Sciatic nerve (tissue), 2 donors: ENCODE measurements at regions not wholly inside any gene's neighbourhood (a gene's known extent, or its start where the extent isn't known, plus 50 kb on each side); places are given as distances from the start of the nearest gene placed in this dataset.

ENCODE experiments used
- ATAC-seq: fragments of 200-7000 bp; cut with Tn5 transposase; one replicate; pipeline ENCODE4 v1.9.1; 2020; ENCODE audit warnings: mild to moderate bottlenecking, moderate library complexity
- DNase-seq: peaks from one replicate; pipeline ENCODE4 v3.0.0-alpha.2; 2020; ENCODE audit warnings: low spot score
- intact Hi-C: fragments of 100-400 bp; cut with DNase I; formaldehyde crosslinking; loops from one replicate; pipeline ENCODE4 v1.14.2; 2022
- donor health status: DM: no; HTN: no; CAD: no.
- donor health status: DM: no; HTN: no; CAD: no.

DNA sequence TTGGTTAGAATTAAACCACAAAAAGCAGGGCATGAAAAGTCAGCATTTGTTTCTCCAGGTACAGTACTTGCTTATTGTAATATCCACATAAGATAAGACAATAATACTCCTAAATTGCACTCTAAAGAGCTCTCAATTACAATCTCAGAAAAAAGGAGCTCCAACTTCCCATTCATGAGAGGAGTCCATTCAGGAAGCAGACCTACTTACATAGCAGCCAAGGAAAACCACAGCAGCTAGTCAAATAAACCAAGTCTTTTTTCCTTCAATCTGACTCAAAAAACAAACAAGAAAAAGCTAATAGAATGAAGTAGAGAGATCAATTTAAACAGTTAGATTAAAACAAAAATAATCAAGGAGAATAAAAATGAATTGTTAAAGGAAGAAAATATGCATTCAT lies 885.2 kb upstream of the SLITRK6 start:
- intact Hi-C loops = no loop called here
- DNase-seq (no peak), ATAC-seq (no peak)

DNA sequence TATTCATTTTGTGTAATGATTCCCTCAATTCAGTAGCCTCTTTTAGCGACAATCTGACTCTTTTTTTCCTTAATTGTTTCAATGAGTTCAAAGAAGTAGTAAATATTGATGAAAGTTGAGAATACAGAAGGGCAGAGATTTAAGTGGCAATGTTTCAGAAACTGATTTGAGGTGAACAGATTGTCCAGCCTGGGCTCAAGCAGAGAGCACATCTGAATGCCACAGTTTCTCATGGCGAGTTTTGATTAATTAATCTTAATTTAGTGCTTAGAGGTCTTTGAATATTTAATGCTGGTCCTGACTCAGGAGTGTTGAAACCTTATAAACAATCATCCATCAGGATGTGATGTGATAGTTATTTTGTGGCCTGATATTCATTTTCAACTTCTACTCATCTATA lies 890.7 kb upstream of the SLITRK6 start:
- no peak for ATAC-seq
- intact Hi-C loops = no loop called here

DNA sequence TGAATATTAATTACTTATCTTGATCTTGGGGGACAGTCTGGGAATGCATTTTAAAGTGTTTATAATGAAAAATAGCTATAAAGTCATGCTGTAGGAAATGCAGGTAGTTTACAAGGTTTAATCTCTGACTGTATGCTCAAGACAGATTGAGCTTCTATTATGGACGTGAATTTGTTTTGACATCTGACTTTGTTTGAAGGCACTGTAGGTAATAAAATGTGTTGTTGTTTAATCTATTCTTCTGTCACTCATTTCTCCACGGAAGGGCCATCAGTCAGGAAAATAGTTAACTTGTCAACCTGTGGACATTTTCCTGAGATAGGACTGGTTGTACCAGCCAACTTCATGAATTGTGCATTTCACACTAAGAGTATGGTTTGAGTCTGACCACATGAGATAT lies 893.1 kb upstream of the SLITRK6 start:
- intact Hi-C loops = no loop called here
- ATAC-seq (no peak), DNase-seq (no peak)

More for the DNA sequence above, 890.7 kb upstream of the SLITRK6 start:
- DNase-seq = no peak

DNA sequence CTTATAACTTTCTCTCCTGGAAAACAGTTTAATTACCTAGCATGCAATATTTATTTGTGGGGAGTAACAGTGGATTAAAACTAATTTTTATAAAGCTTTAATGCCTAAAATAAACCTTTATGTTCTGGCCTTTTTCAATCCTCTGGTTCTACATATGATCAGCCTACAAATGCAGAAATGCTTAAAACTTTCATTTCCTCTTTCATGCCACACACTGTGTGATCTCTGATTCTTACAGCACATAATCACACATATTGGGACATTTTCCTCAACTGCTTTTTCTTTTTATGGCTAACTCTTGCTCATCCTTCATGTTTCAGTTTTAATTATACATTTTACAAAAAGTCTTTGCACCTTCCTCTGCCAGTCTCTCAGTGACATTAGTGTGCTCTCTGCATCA lies 910.8 kb upstream of the SLITRK6 start:
- intact Hi-C loops = no loop called here
- DNase-seq (no peak), ATAC-seq (no peak)

DNA sequence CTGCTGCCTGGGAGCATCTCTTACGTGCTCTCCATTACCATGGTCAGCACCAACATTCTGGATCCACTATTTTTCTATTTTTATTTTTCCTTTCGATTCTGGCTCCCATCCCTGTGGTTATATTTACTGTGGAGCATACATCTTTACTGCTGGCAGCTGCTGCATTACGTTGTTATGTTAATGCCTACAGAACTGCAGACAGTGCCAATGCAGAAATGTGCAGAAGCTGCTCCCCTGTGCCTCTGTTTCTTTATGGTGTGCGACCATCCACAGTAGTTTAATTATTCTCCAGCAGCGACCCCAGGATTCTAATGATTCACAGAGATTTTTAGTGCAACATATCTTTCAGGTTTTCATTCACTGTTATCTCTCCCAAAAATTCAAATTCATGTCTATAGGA lies 911.7 kb upstream of the SLITRK6 start:
- DNase-seq (no peak), ATAC-seq (no peak)
- intact Hi-C loops = no loop called here

DNA sequence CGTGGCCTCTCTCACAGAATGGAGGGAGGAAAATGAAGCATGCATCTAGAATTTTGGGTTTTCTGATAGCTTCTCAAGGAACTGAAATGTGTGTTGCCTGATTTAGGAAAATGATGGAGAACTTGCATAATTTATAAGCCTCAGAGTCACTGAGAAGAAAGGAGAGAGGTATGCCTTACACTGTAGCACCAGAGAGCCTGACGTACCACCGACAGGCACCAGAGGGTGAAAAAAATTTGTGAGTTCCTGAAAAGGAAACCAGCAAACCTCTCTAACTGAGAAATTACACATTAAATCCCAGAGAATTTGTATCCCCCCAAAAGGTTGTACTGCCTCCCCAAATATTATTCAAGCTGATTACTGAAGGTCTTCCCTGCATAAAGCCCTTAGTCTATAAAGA lies 915.3 kb upstream of the SLITRK6 start:
- intact Hi-C loops = no loop called here
- DNase-seq = no peak
- no peak for ATAC-seq

DNA sequence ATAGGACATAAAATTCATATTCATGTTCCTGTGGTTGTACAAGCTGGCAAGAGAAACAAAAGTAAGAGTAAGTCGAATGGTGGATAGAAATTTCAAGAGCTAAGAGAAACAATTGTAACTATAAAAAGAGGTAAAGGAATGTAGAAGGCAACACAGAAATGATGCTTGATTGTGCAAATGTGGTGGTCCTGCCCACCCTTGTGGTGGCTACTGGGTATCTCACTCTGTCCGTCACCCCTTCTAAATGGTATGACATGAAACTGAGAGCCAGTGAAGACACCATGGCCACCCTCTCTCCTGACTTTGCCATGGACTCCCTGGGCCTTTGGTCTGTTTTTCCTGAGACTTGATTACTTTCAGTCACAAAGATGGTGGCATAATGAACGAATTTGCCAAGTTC lies 925.9 kb upstream of the SLITRK6 start:
- ATAC-seq = no peak
- DNase-seq = no peak
- intact Hi-C loops = no loop called here

DNA sequence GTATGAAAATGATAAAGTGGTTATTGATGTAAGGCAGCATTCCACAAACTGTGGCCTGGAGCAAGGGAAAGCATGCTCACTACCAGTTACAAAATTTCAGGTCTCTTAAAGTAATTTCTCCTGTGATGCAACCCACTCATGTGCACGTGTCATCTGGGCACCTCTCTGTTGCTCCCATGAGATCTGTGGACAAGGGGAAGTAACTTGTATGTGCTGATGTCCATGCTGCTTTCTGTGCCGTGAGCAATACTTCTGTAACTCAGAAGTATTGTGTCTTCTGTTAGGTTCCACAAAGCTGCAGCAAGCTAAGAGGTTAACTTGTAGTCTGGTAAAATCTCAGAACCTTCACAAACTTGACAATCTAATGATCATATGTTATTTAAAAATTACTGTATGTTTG lies 930.0 kb upstream of the SLITRK6 start:
- ATAC-seq (no peak), DNase-seq (no peak)
- intact Hi-C loops = no loop called here

DNA sequence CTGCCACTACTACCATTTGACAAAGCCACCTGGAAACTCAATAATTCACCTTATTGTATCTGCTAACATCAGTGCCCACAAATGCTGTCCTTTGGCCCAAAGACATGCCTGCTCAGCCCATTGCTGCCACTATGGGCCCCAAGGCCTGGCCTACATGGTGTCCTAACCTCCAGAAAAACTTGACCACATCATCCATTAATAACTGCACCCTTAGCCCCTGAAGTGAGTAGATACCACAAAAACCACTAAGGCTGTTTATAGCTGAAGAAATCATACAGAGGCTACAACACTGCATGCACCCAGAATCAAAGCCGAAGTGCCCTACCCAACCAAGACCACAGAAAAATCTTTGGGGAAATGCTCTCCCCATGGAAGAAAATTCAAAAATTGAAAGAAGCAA lies 932.8 kb upstream of the SLITRK6 start:
- intact Hi-C loops = no loop called here
- DNase-seq = no peak
- no peak for ATAC-seq

DNA sequence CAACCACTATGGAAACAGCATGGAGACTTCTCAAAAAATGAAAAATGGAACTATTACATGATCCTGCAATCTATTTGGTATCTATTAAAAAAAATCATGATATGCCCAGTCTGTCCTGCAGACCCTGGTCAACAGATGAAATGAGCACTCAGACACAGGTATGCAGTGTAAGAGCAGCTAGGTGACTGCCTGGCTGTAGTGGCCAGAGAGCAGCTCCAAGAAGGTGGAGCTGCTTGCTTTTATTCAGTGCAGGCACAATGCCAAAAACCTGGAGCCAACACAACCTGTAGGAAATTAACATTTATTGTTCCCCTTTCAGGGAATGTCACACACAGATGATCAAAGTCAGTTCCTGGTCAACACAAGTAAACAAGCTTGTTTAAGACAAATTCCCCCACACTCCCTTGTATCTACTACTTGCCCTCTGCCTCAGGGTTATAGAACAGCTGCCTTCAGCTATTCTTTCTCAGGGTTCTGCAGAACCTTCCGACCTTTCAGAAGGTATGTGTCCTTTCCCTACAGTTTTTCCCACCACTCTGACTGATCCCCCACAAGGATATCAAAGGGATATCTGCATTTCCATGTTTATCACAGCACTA lies 933.7 kb upstream of the SLITRK5 start:
- intact Hi-C loops = no loop called here

DNA sequence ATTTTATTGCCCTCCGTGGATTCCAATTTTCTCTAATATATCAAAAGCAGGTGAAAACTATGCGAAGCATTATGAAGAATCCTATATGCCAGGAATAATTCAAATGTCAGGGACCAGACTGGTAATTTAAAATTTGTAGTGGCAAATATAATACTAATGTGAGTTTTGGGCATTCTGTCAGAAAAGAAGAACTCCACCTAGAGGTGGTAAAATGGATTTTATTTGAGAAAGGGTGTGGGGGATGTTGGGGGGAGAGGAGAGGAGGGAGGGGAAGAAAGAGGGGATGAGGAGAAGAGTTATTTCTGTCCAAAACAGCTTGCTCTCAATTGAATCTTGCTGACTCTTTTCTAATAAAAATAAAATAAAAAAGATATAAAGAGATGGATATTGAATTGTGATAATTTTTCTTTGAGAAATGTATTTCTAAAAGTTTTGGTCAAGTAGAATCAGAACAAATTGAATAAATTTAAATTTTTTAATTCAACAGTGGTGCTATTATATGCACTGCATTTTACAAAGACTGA lies 929.3 kb upstream of the SLITRK5 start:
- DNase-seq = no peak
- intact Hi-C loops = no loop called here
- ATAC-seq = no peak

More for the DNA sequence above, 933.7 kb upstream of the SLITRK5 start:
- DNase-seq (no peak), ATAC-seq (no peak)

DNA sequence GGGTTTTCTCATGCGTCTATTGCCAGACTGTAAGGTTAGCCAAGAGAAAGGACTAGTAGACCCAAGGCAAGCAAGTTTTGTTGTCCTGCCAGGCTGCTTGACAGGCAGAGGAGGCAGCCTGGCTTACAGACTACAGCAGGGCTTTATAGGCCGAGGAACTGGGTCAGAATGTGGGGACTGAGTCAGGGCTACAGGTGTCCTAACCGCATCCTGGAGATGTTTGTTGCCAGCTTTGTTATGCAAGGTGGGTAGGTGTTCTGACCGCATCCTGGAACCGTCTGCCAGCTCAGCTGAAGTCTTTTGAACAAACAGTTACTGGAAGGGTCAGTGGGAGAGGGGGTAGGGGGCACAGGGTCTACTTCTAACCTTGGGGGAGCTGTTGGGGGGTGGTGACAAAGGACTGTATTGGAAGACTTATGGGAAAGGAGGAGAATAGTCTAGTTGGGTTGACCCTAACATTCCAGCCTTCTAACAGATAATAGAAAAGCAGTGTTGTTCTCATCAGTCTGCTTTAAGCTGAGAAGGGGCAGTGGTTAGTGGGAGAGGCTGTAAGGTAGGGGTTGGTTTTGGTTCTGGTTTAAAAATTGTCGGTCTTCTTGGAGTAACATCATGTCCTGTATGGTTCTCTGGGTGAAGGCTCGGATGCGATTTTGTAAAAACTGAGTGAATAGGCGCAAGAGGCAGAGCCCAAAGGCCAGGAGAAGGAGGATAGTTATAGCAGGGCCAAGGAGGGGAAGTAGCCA lies 913.8 kb upstream of the SLITRK5 start:
- no peak for DNase-seq
- no peak for ATAC-seq
- intact Hi-C loops = no loop called here

DNA sequence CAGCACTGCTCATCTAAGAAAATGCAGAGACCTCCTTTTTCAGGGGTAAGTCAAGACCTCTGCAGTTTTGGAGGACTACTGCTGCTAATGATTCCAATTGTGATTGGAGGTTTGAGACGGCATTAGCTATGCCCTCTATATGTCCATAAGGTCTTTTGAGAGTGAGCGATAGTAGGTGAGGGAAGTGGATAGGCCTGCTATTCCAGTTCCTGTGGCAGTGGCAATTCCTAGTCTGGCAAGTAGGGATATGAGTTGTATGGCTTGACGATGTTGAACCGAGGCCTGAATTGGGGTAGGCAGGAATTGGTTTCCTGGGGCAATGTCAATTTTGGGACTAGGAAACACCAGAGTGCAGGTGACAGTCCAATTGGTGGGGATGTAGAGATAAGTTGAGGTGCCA lies 913.1 kb upstream of the SLITRK5 start:
- intact Hi-C loops = no loop called here
- no peak for DNase-seq
- no peak for ATAC-seq

DNA sequence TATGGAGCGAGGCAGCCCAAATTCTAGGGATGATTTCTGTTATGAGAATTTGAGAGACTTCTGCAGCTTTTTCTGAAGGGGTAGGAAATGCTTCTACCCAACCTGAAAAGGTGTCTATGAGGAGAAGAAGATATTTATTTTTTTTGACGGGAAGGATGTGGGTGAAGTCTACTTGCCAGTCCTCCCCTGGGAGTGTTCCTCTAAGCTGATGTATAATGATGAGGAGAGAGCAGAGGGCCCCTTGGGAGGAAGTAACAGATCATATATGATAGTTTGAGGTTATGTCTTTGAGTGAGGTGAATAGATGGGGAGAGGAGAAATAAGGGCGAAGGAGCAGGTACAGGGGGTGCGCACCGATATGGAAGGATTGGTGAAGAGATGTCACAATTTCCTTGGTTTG lies 910.6 kb upstream of the SLITRK5 start:
- intact Hi-C loops = no loop called here
- no peak for DNase-seq

DNA sequence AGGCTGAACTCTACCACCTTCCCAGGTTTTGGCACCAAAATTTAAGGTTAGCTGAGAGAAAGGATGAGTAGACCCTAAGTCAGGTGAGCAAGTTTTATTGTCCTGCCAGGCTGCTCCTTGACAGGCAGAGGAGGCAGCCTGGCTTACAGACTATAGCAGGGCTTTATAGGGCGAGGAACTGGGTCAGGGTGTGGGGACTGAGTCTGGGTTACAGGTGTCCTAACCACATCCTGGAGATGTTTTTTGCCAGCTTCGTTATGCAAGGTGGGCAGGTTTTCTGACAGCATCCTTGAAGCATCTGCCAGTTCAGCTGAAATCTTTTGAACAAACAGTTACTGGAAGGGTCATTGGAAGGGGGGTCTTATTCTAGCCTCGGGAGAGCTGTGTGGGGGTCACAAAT lies 905.7 kb upstream of the SLITRK5 start:
- no peak for DNase-seq
- intact Hi-C loops = no loop called here
- no peak for ATAC-seq

More for the DNA sequence above, 910.6 kb upstream of the SLITRK5 start:
- no peak for ATAC-seq

DNA sequence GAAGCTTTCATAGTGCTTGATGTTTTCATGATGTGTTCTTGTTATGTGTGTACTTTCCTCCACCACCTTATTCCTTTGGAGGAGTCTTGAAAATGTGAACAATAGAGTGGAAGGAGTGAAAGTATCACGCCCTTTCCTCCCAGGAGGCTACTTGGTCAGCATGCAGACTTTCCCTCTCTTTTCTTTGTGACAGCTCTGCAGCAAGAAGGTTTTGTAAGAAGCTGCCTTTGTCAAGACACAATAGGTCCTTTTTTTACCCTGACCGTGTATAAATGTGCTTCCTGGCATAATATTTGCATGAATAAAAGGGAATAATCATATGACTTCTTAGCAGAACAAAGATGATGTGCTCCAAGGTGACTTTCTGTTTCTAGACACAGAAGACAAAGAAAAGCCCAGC lies 882.6 kb upstream of the SLITRK5 start:
- ATAC-seq (no peak), DNase-seq (no peak)
- intact Hi-C loops = no loop called here

DNA sequence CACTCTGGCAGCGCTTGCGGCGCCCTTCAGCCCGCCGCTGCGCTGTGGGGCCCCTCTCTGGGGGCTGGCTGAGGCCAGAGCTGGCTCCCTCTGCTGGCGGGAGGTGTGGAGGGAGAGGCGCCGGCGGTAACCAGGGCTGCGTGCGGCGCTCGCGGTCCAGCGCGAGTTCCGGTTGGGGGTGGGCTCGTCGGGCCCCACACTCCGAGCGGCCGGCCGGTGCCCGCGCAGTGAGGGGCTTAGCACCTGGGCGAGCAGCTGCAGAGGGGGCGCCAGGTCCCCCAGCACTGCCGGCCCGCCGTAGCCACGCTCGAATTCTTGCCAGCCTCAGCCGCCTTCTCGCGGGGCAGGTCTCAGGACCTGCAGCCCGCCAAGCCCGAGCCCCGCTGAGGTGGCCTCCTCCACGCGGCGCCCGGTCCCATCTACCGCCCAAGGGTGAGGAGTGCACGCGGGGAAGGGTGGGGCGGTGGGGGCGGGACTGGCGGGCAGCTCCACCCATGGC lies 879.0 kb upstream of the SLITRK5 start:
- intact Hi-C loops = no loop called here
- no peak for ATAC-seq
- no peak for DNase-seq

DNA sequence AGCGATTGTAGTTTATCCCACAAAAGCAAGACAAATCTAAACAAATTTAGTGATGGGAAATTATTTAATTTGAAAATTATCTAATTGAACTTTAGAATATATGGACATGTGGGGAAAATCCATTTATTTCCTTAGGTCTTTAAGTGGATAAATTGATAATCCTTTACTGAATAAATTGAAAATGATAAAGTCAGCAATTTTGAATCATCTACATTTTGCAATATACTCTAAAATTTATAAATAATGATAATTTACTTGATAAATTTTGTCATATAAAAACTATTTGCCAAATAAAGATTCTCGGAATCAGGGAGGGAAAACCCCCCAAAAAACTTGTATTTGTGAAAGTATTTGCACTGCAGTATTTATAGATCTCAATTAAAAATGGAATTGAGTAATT lies 875.3 kb upstream of the SLITRK5 start:
- DNase-seq (no peak), ATAC-seq (no peak)
- intact Hi-C loops = no loop called here

DNA sequence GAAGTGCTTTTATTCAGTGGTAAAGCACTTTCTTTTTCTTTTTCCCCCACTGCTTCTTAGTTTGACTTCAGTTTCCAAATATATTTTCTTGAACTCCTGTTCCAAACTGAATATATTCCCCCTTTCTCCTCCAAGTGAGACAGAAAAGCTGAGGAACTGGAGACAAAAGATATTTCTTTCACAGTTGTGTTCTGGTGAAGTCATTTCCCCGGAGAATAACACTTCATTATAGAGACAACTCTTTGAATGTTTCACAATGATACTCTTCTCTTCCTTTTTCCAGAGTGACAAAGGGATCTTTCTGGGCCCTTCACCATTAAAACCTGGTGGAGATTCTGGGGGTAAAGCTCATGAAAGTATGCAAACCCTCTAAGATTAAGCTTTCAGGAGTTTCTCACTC lies 860.8 kb upstream of the SLITRK5 start:
- ATAC-seq = peak; percentile 55
- no peak for DNase-seq
- intact Hi-C loops = no loop called here

DNA sequence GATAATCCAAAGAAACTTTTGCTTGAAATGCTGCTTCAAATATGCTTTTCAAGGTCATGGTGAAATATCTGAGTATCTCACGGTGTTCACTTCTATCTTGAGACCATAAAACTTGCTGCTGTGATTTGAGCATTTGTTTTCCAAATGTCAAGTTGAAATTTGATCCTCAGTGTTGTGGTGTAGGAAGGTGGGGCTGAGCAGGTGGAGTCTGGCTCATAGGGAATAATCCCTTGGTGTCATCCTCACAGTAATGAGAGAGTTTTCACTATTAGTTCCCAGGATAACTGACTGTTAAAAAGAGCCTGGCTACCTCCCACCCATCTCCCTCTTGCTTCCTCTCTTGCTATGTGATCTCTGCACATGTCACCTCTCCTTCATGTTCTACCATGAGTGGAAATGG lies 858.0 kb upstream of the SLITRK5 start:
- intact Hi-C loops = no loop called here
- no peak for ATAC-seq

DNA sequence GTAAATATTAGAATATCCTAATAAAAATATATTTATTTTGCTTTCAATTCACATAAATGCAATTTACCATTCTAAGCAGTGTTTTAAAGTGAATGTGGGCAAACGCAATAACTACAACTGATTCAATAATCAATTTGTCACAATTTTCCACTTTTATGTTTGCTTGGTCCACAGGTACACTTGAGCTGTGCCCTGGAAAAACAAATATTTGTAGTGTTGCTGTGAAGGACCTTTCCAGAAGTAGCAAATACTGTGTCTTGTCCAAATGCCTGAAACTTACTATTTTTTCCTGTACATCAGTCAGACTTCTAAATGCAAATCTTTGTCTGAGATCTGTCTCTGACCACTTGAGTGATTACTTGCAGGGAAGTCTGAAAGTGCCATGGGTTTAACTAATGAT lies 845.8 kb upstream of the SLITRK5 start:
- intact Hi-C loops = no loop called here
- no peak for DNase-seq

More for the DNA sequence above, 858.0 kb upstream of the SLITRK5 start:
- no peak for DNase-seq

More for the DNA sequence above, 845.8 kb upstream of the SLITRK5 start:
- no peak for ATAC-seq
